ENCODE measurements at regions not wholly inside any gene's neighbourhood (a gene's known extent, or its start where the extent isn't known, plus 50 kb on each side); places are given as distances from the start of the nearest gene placed in this dataset.

- TF ChIP-seq POU6F1 (CRISPR knock-in tag; IDR thresholded peaks at IDR 0.05; ENCODE audit: borderline replicate concordance, low read depth) (no peak), ZNF70 (CRISPR knock-in tag; IDR thresholded peaks at IDR 0.05) (no peak), ZFP30 (CRISPR knock-in tag; IDR thresholded peaks at IDR 0.05) (no peak), BACH2 (CRISPR knock-in tag; IDR thresholded peaks at IDR 0.05; ENCODE audit: borderline replicate concordance) (no peak)
Measured at GRCh38 chr5:102018279-102018678, 277.8 kb downstream of the SLCO4C1 start (continued).

GRCh38 chr5:102014371-102014770, 281.7 kb downstream of the SLCO4C1 start:
- TF ChIP-seq CREB5 (CRISPR knock-in tag; IDR thresholded peaks at IDR 0.05; ENCODE audit: low read depth) (no peak), ZC3H10 (CRISPR knock-in tag; IDR thresholded peaks at IDR 0.05) (no peak), POU6F1 (CRISPR knock-in tag; IDR thresholded peaks at IDR 0.05; ENCODE audit: borderline replicate concordance, low read depth) (no peak), ZNF70 (CRISPR knock-in tag; IDR thresholded peaks at IDR 0.05) (no peak), CSRNP3 (CRISPR knock-in tag; IDR thresholded peaks at IDR 0.05) (no peak), ZNF8 (CRISPR knock-in tag; IDR thresholded peaks at IDR 0.05) (no peak), TCF4 (CRISPR knock-in tag; IDR thresholded peaks at IDR 0.05; ENCODE audit: borderline replicate concordance) (no peak), ZNF565 (CRISPR knock-in tag; conservative IDR thresholded peaks at IDR 0.05; ENCODE audit: low read depth) (no peak), TOX (CRISPR knock-in tag; IDR thresholded peaks at IDR 0.05; ENCODE audit: borderline replicate concordance) (no peak), ZFP30 (CRISPR knock-in tag; IDR thresholded peaks at IDR 0.05) (no peak)
- ATAC-seq = no peak

- TF ChIP-seq ISL1 (CRISPR knock-in tag; IDR thresholded peaks at IDR 0.05) (peak; percentile 82), ZNF8 (CRISPR knock-in tag; IDR thresholded peaks at IDR 0.05) (no peak)
- ATAC-seq = no peak
Measured at GRCh38 chr5:102010644-102011043, 285.4 kb downstream of the SLCO4C1 start.

- no peak for ATAC-seq
Measured at GRCh38 chr5:101997235-101997634, 298.8 kb downstream of the SLCO4C1 start.

More at GRCh38 chr5:101997235-101997634, 298.8 kb downstream of the SLCO4C1 start:
- TF ChIP-seq ZFP3 (CRISPR knock-in tag; IDR thresholded peaks at IDR 0.05) = no peak
- TF ChIP-seq TOX (CRISPR knock-in tag; IDR thresholded peaks at IDR 0.05; ENCODE audit: borderline replicate concordance) = no peak
- no peak for TF ChIP-seq TCF4 (CRISPR knock-in tag; IDR thresholded peaks at IDR 0.05; ENCODE audit: borderline replicate concordance)
- TF ChIP-seq BACH2 (CRISPR knock-in tag; IDR thresholded peaks at IDR 0.05; ENCODE audit: borderline replicate concordance) = no peak
- no peak for TF ChIP-seq POU6F1 (CRISPR knock-in tag; IDR thresholded peaks at IDR 0.05; ENCODE audit: borderline replicate concordance, low read depth)
- TF ChIP-seq ISL1 (CRISPR knock-in tag; IDR thresholded peaks at IDR 0.05) = no peak
- TF ChIP-seq PATZ1 (CRISPR knock-in tag; IDR thresholded peaks at IDR 0.05; ENCODE audit: borderline replicate concordance) = no peak
- no peak for TF ChIP-seq SNAI2 (CRISPR knock-in tag; IDR thresholded peaks at IDR 0.05)
- TF ChIP-seq CSDC2 (CRISPR knock-in tag; IDR thresholded peaks at IDR 0.05) = no peak
